Body of pancreas (tissue), 4 donors: ENCODE measurements at regions not wholly inside any gene's neighbourhood (a gene's known extent, or its start where the extent isn't known, plus 50 kb on each side); places are given as distances from the start of the nearest gene placed in this dataset.

Experiments used
- CTCF ChIP-seq, 7 experiments: fragments of 450-650 bp in 4 of 7; fragments of 200-600 bp in 3 of 7; sonication (generic) in 3 of 7; IDR thresholded peaks; one replicate each; pipeline ENCODE4 v1.5.1; 2016 to 2019; ENCODE audit warnings: antibody characterized with exemption in 7 of 7
- POLR2A ChIP-seq, 3 donors: fragments of 450-650 bp; IDR thresholded peaks; one replicate each; pipeline ENCODE4 v1.6.1; 2016; ENCODE audit warnings: antibody characterized with exemption in 3 of 3, mild to moderate bottlenecking in 2 of 3

- no peak for TF ChIP-seq CTCF (IDR thresholded peaks at IDR 0.05)
- no peak for TF ChIP-seq POLR2A (IDR thresholded peaks at IDR 0.05)
Observed at GRCh38 chr13:37375724-37376123, 222.8 kb downstream of the POSTN start.
